ENCODE measurements at regions not wholly inside any gene's neighbourhood (a gene's known extent, or its start where the extent isn't known, plus 50 kb on each side); places are given as distances from the start of the nearest gene placed in this dataset.

DNA sequence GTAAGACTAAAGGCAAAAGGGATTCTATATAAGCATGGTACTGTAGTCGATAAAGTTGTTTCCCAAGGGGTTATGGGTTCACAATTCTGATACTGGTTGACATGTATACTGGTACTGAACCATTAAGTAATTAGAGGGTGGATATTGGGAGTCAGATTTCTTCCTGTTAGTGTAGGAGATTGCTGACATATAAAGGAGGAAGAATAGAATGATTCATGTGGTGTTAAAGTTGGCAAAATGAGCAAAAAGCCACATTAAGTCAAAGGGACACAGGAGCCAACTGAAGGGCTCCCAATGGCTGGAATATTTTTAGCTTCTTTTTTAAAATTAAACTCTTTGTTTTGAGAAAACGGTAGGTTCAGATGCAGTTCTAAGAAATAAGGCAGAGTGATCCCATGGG is 126.3 kb upstream of the PRNP start:
- Histone ChIP-seq H3K4me1 (ENCODE audit: insufficient read depth, low read length) (no peaks in the 10 kb centered on the region), H3K79me1 (ENCODE audit: insufficient read depth, low read depth, low read length, poor library complexity, severe bottlenecking) (no peaks in the 10 kb centered on the region), H2BK20ac (ENCODE audit: low read depth, low read length, poor library complexity, severe bottlenecking) (no peak overlapping the region), H3K9ac (ENCODE audit: extremely low read depth, insufficient read length, low read length) (no peak overlapping the region), H3T11ph (ENCODE audit: low read length) (no peak overlapping the region), H3K9me3 (ENCODE audit: control insufficient read depth, low read depth, low read length) (no peaks in the 10 kb centered on the region), H3K56ac (ENCODE audit: insufficient read length, low read depth, low read length) (no peak overlapping the region), H4K8ac (replicated peaks; ENCODE audit: insufficient read length, low read depth, low read length) (no peak overlapping the region), H2BK5ac (ENCODE audit: insufficient read length, low read length) (no peak overlapping the region), H4K5ac (ENCODE audit: insufficient read length, low read depth, low read length) (no peak overlapping the region), H4K20me1 (ENCODE audit: control insufficient read depth, insufficient read depth, insufficient read length) (no peaks in the 10 kb centered on the region), H3K27me3 (ENCODE audit: insufficient read depth, low read length) (no peaks in the 10 kb centered on the region), H4K91ac (ENCODE audit: insufficient read length, low read depth, low read length) (no peak overlapping the region), H2AK5ac (ENCODE audit: insufficient read length, low read length) (no peak overlapping the region), H2BK12ac (ENCODE audit: insufficient read length, low read depth, low read length) (no peak overlapping the region), H3K23me2 (ENCODE audit: insufficient read length, low read depth, low read length, poor library complexity, severe bottlenecking) (no peaks in the 10 kb centered on the region), H2BK15ac (ENCODE audit: low read depth, low read length) (no peak overlapping the region), H2AFZ (ENCODE audit: low read length) (no peak overlapping the region), H3K79me2 (ENCODE audit: insufficient read depth, low read length) (no peaks in the 10 kb centered on the region), H3K4me2 (ENCODE audit: insufficient read depth, insufficient read length, low read length) (no peak overlapping the region), H3K4ac (ENCODE audit: low read depth, low read length) (no peak overlapping the region), H2BK120ac (ENCODE audit: low read depth, low read length, poor library complexity, severe bottlenecking) (no peak overlapping the region), H3K27ac (ENCODE audit: insufficient read length, low read depth, low read length) (no peak overlapping the region), H3K14ac (ENCODE audit: insufficient read depth, low read length) (no peak overlapping the region), H3K18ac (ENCODE audit: insufficient read length, low read depth, low read length) (no peak overlapping the region), H3K23ac (ENCODE audit: insufficient read length, low read depth, low read length) (no peak overlapping the region)
- TF ChIP-seq, protein P1, sequence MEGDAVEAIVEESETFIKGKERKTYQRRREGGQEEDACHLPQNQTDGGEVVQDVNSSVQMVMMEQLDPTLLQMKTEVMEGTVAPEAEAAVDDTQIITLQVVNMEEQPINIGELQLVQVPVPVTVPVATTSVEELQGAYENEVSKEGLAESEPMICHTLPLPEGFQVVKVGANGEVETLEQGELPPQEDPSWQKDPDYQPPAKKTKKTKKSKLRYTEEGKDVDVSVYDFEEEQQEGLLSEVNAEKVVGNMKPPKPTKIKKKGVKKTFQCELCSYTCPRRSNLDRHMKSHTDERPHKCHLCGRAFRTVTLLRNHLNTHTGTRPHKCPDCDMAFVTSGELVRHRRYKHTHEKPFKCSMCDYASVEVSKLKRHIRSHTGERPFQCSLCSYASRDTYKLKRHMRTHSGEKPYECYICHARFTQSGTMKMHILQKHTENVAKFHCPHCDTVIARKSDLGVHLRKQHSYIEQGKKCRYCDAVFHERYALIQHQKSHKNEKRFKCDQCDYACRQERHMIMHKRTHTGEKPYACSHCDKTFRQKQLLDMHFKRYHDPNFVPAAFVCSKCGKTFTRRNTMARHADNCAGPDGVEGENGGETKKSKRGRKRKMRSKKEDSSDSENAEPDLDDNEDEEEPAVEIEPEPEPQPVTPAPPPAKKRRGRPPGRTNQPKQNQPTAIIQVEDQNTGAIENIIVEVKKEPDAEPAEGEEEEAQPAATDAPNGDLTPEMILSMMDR (conservative IDR thresholded peaks at IDR 0.05): no peak
- Mint-ChIP-seq H3K27me3 (ENCODE audit: low read depth) (peaks cover 11% of the 10 kb centered on the region), H3K9me3 (peaks cover 0 to 2% of the 10 kb centered on the region in 2 experiments; a peak in 3 of 5 replicates), H3K4me3 (no peak overlapping the region), H3K36me3 (ENCODE audit: insufficient read depth in 1 of 3, low read depth in 3 of 3) (no peaks in the 10 kb centered on the region), H3K27ac (no peak overlapping the region), H3K4me1 (peaks cover 0 to 6% of the 10 kb centered on the region in 2 experiments; a peak in 2 of 4 replicates)
- no peak for DNase-seq
- no CpG with 5 or more reads among the region's 2 CpGs for WGBS (ENCODE audit: extremely low coverage, insufficient read length, low lambda C conversion rate)

Data from H9 (cell line).